Loucy (cell line): ENCODE measurements at regions not wholly inside any gene's neighbourhood (a gene's known extent, or its start where the extent isn't known, plus 50 kb on each side); places are given as distances from the start of the nearest gene placed in this dataset.
A peak's percentile ranks its signal among the peaks of the same experiment; 100 is the strongest.

Experiments used
- H2AFZ ChIP-seq: fragments of 200-600 bp; sonication (generic); 2 replicates; pipeline ENCODE4 v1.6.0; 2016; ENCODE audit warnings: antibody characterized with exemption, mild to moderate bottlenecking, low read length, moderate library complexity
- H3F3A ChIP-seq: fragments of 200-600 bp; 2 replicates; pipeline ENCODE4 v1.6.0; 2016; ENCODE audit warnings: antibody characterized with exemption, low read depth, mild to moderate bottlenecking
- H3K27me3 ChIP-seq: fragments of 200-600 bp; sonication (generic); 2 replicates; pipeline ENCODE4 v1.6.1; 2014; ENCODE audit warnings: low read length, mild to moderate bottlenecking; ENCODE audit not compliant: insufficient read depth, poor library complexity, severe bottlenecking
- H3K36me3 ChIP-seq: fragments of 200-600 bp; sonication (generic); 2 replicates; pipeline ENCODE4 v1.6.1; 2016; ENCODE audit warnings: low read length; ENCODE audit not compliant: insufficient read depth
- H3K4me1 ChIP-seq: fragments of 200-600 bp; sonication (generic); 2 replicates; pipeline ENCODE4 v1.5.1; 2014; ENCODE audit warnings: low read length, mild to moderate bottlenecking; ENCODE audit not compliant: insufficient read depth, poor library complexity, severe bottlenecking
- H3K4me2 ChIP-seq: fragments of 200-600 bp; sonication (generic); 2 replicates; pipeline ENCODE4 v1.6.0; 2014; ENCODE audit warnings: antibody characterized with exemption, low read length, low read depth, mild to moderate bottlenecking; ENCODE audit not compliant: poor library complexity, severe bottlenecking
- H3K4me3 ChIP-seq: fragments of 200-600 bp; sonication (generic); 2 replicates; pipeline ENCODE4 v1.5.1; 2014; ENCODE audit warnings: low read length, mild to moderate bottlenecking, mixed read lengths; ENCODE audit not compliant: poor library complexity, severe bottlenecking
- H3K79me2 ChIP-seq: fragments of 200-600 bp; sonication (generic); 2 replicates; pipeline ENCODE4 v1.6.1; 2014; ENCODE audit warnings: low read length; ENCODE audit not compliant: insufficient read depth
- H3K9ac ChIP-seq: fragments of 200-600 bp; sonication (generic); 2 replicates; pipeline ENCODE4 v1.6.0; 2014; ENCODE audit warnings: mild to moderate bottlenecking, low read depth, low read length, moderate library complexity; ENCODE audit not compliant: poor library complexity, severe bottlenecking
- H3K9me2 ChIP-seq: fragments of 200-600 bp; sonication (generic); replicated peaks from 2 replicates; pipeline ENCODE4 v1.6.1; 2016; ENCODE audit warnings: low read depth, low read length, mixed read lengths
- H3K9me3 ChIP-seq: fragments of 200-600 bp; sonication (generic); 2 replicates; pipeline ENCODE4 v1.6.1; 2014; ENCODE audit warnings: mild to moderate bottlenecking, antibody characterized with exemption, low read length, low read depth; ENCODE audit not compliant: insufficient read depth
- H4K20me1 ChIP-seq: fragments of 200-600 bp; sonication (generic); 2 replicates; pipeline ENCODE4 v1.6.0; 2014; ENCODE audit warnings: antibody characterized with exemption, low read length, mild to moderate bottlenecking; ENCODE audit not compliant: insufficient read depth, poor library complexity, severe bottlenecking
- EZH2phosphoT487 ChIP-seq: fragments of 200-600 bp; IDR thresholded peaks from 2 replicates; pipeline ENCODE4 v1.6.1; 2018; ENCODE audit warnings: antibody characterized with exemption, mild to moderate bottlenecking, moderate library complexity, borderline replicate concordance
- TF ChIP-seq, protein P1 (sequence below): fragments of 200-600 bp; sonication (generic); conservative IDR thresholded peaks from 2 replicates; pipeline ENCODE4 v1.5.1; 2014; ENCODE audit warnings: mild to moderate bottlenecking, antibody characterized with exemption, low read length

DNA sequence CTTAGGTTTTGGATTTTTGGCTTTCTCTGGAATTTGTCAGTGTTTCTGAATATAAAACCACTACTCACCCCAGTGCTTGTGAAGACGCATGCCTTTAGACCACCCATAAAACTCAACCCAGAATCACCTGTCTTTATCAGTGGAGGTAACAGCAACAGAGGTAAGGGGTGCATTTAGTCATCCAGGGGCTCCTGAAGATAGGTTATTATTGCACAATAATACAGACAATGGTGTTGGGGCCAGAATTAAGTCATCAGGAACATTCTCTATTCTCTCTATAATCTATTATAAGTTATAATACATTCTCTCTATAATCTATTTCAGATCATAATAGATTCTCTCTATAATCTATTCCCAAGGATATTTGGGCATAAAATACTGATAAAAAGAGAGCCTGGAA lies 100.2 kb upstream of the KCNQ5 start:
- Histone ChIP-seq H3K9ac (no peak overlapping the region), H3K9me3 (no peaks in the 10 kb centered on the region), H3K9me2 (no peaks in the 10 kb centered on the region), H4K20me1 (no peaks in the 10 kb centered on the region), H3K4me3 (no peak overlapping the region), H3F3A (no peaks in the 10 kb centered on the region), H3K4me2 (no peak overlapping the region), H2AFZ (no peak overlapping the region), H3K27me3 (no peaks in the 10 kb centered on the region), H3K4me1 (no peaks in the 10 kb centered on the region), H3K36me3 (no peaks in the 10 kb centered on the region), H3K79me2 (no peaks in the 10 kb centered on the region)
- no peak for TF ChIP-seq EZH2phosphoT487
- TF ChIP-seq, protein P1, sequence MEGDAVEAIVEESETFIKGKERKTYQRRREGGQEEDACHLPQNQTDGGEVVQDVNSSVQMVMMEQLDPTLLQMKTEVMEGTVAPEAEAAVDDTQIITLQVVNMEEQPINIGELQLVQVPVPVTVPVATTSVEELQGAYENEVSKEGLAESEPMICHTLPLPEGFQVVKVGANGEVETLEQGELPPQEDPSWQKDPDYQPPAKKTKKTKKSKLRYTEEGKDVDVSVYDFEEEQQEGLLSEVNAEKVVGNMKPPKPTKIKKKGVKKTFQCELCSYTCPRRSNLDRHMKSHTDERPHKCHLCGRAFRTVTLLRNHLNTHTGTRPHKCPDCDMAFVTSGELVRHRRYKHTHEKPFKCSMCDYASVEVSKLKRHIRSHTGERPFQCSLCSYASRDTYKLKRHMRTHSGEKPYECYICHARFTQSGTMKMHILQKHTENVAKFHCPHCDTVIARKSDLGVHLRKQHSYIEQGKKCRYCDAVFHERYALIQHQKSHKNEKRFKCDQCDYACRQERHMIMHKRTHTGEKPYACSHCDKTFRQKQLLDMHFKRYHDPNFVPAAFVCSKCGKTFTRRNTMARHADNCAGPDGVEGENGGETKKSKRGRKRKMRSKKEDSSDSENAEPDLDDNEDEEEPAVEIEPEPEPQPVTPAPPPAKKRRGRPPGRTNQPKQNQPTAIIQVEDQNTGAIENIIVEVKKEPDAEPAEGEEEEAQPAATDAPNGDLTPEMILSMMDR = no peak

DNA sequence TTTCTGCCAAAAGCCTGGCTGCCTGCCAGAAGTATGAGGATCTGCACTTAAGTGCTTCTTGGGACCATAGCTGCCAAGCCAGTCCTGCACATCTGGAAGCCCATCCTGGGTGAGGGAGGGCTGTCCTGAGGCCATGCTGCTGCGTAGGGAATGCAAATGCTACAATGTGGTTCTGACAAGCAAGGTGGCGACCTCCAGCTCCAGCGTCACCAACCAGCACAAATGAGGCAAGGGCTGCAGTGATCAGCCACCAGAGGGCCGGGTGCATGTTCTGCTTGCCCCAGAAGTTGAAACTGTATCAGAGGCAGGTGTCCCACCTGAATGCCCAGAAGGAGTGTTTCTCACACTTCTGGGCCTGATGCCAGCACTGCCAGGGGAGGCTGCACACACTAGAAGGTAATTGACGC lies 99.1 kb upstream of the KCNQ5 start:
- no peaks in the 10 kb centered on the region for H4K20me1 ChIP-seq
- no peaks in the 10 kb centered on the region for H3K27me3 ChIP-seq
- H3K4me1 ChIP-seq = no peaks in the 10 kb centered on the region
- H3K9me3 ChIP-seq = no peaks in the 10 kb centered on the region
- no peaks in the 10 kb centered on the region for H3K79me2 ChIP-seq
- no peak for TF ChIP-seq EZH2phosphoT487
- TF ChIP-seq, protein P1 = peak; percentile 20; the same call in 1 of the 2 replicates
- no peak overlapping the region for H3K4me2 ChIP-seq
- no peaks in the 10 kb centered on the region for H3K36me3 ChIP-seq
- H3K9ac ChIP-seq = no peak overlapping the region
- H3F3A ChIP-seq = no peaks in the 10 kb centered on the region
- no peak overlapping the region for H2AFZ ChIP-seq
- H3K4me3 ChIP-seq = no peak overlapping the region
- H3K9me2 ChIP-seq = no peaks in the 10 kb centered on the region

DNA sequence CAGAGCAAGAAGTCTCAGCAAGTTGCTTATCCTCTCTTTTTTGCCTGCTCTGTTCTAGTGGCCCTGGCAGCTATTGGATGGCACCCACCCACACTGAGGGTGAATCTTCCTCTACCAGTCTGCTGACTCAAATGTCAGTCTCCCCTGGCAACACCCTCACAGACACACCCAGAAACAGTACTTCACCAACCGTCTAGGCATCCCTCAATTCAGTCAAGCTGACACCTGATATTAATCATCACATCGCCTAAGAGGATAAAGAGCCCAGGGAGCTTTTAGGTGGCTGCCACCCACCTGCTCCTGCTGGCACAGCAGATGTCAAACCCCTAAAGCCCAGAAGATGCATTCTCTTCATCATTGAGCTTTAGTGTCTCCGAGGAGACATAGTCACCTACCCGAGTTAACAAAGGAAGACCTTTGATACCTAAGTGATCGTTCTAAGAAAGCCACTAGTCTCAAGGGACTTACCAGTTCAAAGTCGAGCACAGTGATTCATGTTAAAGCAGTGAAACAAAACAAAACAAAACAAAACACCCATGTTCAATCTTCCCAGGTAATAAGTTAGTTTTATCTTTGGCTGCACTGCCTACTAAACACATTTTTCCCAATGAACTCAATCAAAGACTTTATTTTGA lies 97.7 kb upstream of the KCNQ5 start:
- Histone ChIP-seq H3K9me3 (no peaks in the 10 kb centered on the region), H3F3A (no peaks in the 10 kb centered on the region), H3K4me3 (no peak overlapping the region), H4K20me1 (no peaks in the 10 kb centered on the region), H2AFZ (no peak overlapping the region), H3K36me3 (no peaks in the 10 kb centered on the region), H3K4me2 (no peak overlapping the region), H3K4me1 (no peaks in the 10 kb centered on the region), H3K27me3 (no peaks in the 10 kb centered on the region), H3K79me2 (no peaks in the 10 kb centered on the region), H3K9ac (no peak overlapping the region), H3K9me2 (no peaks in the 10 kb centered on the region)
- TF ChIP-seq EZH2phosphoT487 = no peak
- TF ChIP-seq, protein P1 = no peak
